Stimulated activated CD4-positive, alpha-beta T cell treated with anti-CD3 and anti-CD28 coated beads, Interleukin-1b, Interleukin-23, amount 100 ng/mL, for 48 hours (primary cell): ENCODE measurements at regions not wholly inside any gene's neighbourhood (a gene's known extent, or its start where the extent isn't known, plus 50 kb on each side); places are given as distances from the start of the nearest gene placed in this dataset.
"Not testable (repeated sequence)": the region's sequence is repeated elsewhere in the genome, so short reads cannot be mapped to it uniquely, and the experiment has no call there.

ENCODE experiments used
- DNase-seq: peaks from one replicate; pipeline ENCODE4 v3.0.0-alpha.2; 2020

DNA sequence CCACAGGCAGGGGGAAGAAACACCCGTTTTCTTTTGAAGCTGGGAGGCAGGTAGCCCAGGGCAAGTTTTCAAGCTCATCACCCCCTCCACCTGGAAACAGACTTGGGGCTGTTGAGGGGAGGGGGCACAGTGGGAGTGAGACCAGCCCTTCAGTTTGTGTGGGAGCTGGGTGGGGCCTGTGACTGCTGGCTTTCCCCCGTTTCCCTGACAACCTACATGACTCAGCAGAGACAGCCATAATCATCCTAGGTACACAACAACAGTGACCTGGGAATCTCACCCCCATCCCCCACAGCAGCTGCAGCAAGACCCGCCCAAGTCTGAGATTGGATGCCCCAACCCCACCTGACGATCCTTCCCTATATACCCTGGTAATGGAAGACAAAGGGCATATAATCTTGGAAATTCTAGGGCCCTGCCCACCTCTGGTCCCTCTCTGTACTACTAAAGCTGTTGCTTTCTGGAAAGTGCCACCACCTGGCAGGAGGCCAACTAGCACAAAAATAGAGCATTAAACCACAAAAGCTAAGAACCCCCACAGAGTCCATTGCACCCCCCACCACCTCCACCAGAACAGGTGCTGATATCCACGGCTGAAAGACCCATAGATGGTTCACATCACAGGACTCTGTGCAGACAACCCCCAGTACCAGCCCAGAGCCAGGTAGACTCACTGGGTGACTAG lies 422.2 kb upstream of the SGO1 start:
- DNase-seq: no peak

DNA sequence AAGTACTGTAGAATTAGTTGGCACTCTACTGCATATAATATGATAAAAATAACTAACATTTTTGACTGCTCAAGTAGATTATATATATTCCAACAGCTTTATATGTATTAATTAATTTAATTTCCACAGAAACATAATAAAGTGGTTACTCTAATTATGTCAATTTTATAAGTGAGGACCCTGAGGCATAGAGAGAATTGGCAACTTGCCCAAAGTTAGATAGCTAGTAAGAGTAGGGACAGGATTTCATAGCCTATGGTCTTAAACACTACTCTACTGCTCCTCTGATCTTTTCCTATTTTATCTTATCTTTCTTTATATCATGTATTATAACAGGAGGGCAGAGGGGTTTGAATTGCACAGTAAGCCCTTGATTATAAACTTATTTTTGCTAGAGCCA lies 418.7 kb upstream of the SGO1 start:
- no peak for DNase-seq

DNA sequence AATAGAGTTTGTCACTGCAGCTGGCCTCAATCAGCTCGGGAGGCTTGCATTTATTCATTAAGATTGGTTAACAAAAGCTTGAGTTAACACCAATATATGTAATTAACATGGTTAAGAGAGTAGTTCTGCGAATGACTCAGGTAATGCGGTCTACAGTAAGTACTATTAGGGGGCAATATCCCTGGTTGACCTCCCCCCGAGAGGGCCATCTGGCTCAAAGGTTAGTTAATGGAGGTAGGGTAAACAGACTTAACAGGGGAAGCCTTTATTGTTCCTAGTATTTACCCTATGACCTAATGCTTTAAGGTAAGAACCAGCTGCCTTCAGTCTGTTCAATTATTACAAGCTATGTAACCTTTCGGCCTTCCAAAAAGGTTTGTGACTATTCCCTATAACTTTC lies 403.3 kb upstream of the SGO1 start:
- DNase-seq: no peak

DNA sequence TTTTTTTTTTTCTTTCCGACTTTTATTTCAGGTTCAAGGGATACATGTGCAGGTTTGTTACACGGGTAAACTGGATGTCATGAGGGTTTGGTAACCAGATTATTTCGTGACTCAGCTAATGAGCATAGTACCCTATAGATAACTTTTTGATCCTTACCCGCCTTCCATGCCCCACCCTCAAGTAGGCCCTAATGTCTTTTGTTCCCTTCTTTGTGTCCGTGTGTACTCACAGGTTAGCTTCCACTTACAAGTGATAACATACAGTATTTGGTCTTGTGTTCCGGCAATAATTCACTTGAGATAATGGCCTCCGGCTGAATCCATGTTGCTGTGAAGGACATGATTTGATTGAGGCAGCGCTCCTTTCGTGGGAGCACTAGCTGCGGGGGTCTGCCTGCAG lies 402.8 kb upstream of the SGO1 start:
- no peak for DNase-seq

DNA sequence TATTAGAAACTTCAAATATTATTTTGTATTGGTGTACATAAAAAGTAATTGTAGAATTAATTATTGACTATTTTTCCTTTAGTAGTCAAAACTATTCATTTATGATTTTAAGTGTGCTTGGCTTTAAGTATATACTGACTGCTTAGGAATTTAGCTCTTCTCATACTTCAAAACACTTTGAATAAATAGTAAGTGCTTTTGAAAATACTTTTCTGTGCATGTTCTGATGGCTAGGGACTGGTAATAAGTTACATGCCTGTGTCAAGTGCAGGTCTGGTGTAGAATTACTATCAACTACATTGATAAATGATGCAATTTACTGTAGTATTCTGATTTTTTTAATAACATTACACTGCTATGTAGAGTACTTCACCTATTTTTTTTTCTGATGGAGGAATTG lies 397.6 kb upstream of the SGO1 start:
- no peak for DNase-seq

DNA sequence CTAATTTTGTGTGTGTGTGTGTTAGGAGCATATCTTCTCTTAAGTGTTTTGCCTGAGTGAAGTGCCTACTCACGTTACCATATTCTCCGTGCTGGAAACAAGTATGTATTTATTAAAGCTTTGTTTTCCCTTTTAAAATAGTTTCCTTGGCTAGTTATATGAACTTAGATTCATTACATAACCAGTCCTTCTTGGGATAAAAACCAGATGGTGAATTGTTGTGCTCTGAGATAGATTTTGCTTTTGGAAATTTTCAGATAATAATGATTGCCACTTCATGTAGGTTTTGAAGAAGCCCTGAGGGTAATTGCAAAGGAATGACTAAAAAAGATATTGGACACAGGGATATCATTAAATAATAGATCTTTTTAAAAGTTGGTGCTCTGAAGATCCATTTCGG lies 390.2 kb upstream of the SGO1 start:
- no peak for DNase-seq

DNA sequence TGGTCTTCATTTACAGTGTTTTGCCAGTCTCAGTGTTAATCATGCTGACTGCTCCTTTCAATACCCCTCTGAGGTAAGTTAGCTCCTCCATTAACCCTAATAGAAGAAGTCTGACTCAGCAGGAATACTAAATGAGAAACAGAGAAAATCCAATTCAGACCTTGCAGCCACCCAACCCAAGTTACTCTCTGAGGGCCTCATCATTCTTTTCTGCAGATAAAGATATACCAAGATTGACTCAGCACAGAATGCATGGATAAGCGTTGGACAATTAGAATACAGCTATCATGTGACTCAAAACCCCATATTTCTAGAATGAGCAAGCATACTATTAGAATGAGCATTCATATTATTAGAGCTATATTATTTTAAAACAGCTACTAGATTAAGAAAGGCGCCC lies 389.1 kb upstream of the SGO1 start:
- DNase-seq: no peak

DNA sequence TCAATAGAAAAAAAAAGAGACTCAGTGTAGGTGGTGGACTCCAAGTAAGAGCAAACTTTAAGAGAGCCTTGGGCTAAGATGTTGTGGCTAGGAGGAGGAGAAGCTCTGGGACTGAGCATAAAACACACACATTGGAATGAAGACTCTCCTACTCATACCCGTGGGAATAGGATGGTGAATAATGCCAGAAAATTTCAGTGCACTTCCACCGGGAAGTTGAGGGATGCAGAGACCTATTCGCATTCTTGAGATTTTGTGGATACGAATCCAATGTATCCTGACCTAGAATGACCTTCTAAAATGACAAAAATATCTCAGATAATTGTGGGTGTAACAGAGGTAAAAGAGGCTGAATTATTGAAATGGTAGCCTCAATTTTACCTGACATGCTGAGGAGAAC lies 388.7 kb upstream of the SGO1 start:
- no peak for DNase-seq

DNA sequence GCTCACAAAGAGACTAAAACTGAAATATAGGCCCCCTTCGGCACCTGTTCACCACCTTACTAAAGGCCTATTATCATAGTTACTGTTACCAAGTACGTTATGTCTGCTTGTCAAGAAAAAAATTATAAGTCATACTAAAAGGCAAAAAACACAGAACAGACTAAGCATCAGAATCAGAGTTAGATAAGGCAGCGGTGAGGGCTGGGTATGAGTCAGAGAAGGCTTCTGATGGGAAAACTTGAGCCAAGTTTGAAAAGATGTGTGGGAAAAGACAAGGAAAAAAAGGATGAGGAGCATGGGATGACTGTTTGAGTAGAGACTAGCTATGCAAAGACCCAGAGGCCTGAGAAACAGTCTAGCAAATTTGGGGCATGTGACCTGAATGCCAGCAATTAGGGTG lies 387.2 kb upstream of the SGO1 start:
- DNase-seq: no peak

DNA sequence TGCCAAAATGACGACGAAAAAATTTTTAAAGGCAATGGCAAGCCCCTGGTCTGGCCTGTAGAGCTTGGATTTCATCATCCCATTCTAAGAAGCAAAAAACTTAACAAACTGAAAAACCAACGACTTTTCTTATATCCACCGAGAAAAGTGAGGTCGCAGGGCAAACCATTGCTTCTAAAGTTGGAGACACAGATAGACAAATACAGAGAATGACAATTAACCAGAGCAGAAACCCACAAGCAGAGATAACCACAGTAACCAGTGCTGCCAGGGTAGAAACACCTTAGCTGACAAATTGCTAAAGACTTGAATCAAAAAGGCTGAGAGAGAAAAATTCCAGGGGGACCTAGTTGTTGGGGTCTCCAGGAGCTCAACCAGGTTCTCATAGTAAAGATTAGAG lies 386.5 kb upstream of the SGO1 start:
- DNase-seq: no peak

DNA sequence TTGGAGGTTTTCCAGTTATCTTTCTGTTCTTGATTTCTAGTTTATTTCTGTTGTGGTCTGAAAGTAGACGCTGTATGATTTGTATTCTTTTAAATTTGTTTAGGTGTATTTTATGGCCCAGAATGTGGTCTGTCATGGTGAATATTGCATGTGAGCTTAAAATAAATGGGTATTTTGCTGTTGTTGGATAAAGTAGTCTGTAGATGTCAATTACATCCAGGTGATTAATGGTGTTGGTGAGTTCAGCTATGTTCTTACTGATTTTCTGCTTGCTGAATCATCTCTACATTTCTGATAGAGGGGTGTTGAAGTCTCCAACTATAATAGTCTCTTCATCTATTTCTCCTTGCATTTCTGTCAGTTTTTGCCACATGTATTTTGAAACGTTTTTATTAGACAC lies 383.3 kb upstream of the SGO1 start:
- no peak for DNase-seq

DNA sequence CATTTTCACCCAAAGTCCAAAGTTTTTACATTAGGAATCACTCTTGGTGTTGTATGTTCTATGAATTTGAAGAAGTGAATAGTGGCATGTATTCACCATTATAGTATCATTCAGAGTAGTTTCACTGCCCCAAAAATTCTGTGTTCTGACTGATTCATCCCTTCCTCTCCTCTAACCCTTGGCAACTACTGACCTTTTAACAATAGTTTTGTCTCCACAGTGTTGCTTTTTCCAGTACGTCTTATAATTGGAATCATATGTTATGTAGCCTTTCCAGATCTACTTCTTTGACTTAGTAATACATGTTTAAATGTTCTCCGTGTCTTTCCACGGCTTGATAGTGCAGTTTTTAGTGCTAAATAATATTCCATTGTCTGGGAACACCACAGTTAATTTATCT lies 379.0 kb upstream of the SGO1 start:
- DNase-seq: no peak

DNA sequence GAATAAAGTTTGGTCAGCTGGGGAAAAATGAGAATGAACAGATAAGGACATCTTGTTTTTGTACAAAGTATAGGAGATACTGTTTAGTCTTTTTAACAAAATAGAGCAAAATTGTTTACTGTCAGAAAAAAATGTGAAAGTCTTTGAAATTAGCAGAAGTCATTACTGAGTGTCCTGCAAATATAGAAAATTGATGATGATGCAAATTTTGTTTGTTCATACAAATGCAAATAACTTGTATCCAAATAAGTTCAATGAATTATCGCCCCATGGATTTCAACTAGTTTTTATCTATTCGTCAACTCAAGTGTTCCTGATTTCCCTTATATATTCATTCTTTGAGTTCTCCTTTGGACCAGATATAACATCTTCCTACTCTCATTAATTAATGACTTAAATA lies 378.0 kb upstream of the SGO1 start:
- no peak for DNase-seq

DNA sequence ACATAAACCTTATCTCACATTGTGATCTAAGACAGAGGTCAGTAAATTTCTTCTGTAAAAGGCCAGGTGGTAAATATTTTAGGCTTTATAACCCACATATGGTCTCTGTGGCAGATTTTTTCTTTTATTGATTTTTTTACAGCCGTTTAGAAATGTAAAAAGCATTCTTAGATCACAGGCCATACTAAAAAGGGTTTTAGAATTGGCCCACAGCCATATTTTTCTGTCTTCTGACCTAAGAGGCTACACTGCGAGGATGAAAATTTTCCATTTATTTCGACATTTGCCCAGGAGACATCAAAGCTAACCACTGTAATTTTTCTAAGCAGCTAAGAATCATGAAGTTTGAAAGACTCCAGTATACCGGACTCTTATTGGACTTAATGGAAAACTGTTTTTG lies 377.2 kb upstream of the SGO1 start:
- no peak for DNase-seq

DNA sequence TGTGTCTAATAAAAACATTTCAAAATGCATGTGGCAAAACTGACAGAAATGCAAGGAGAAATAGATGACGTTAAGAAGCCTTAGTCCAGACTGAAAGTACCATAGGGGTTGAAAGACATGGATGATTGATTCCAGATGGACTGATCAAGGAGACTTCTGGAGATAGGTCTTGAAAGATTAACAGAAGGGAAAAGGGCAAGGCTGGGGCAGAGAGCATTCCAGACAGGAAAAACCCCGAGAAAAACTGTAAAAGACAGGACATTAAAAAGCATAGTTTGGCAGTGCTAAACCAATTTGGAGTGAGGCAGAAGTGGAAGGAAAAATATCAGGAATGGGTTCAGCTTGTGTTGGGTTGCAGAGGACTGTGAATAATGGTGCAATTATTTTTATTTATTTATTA lies 375.2 kb upstream of the SGO1 start:
- DNase-seq: no peak

DNA sequence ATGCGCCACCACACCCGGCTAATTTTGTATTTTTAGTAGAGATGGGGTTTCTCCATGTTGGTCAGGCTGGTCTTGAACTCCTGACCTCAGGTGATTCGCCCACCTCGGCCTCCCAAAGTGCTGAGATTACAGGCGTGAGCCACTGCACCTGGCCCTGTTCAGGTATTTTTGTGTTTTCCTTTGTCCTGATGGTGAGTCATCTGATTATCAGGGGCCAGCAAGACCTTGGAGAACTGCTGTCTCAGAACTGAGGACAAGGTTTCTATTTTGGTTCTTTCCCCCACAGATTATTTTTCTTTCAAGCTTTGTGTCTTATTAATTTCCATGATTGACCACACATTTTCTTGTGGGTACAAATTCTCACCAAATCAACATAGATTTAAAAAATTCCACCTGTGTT lies 374.4 kb upstream of the SGO1 start:
- DNase-seq: not testable (repeated sequence)

DNA sequence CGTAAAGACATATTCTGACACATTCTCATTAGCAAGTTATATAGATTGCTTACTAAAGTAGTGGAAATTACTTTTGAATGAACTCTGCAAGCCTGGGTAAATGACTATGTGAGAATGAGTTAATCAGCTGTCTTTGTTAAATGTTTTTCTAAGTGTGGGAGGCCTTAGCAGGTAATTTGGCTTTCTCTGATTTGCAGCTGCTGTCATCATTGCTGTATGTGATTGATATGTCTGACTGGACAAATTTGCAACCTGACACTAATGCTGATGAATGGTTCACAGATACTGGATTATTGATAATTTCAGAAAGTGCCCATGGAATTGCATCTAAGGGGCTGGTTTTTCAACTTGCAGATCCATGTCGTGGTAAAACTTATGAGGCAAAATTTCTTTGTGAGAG lies 372.2 kb upstream of the SGO1 start:
- no peak for DNase-seq

DNA sequence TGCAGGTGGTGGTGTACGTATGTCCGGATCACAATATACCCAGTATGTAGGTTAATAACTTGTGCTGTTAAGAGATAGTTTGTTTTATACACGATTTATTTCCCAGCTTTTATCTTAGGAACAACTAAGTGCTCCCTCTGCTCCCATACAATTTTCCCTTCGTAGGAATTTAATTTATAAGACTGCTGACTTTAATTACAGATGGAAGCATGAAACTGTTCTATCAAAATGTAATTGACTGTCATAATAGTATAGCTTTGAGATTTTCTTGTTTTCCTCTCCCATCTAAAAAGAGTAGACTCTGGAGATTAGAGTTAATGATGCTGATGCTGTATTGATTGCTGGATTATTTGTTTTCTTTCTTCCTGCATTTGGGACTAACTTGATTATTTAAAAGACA lies 370.7 kb upstream of the SGO1 start:
- DNase-seq: no peak

DNA sequence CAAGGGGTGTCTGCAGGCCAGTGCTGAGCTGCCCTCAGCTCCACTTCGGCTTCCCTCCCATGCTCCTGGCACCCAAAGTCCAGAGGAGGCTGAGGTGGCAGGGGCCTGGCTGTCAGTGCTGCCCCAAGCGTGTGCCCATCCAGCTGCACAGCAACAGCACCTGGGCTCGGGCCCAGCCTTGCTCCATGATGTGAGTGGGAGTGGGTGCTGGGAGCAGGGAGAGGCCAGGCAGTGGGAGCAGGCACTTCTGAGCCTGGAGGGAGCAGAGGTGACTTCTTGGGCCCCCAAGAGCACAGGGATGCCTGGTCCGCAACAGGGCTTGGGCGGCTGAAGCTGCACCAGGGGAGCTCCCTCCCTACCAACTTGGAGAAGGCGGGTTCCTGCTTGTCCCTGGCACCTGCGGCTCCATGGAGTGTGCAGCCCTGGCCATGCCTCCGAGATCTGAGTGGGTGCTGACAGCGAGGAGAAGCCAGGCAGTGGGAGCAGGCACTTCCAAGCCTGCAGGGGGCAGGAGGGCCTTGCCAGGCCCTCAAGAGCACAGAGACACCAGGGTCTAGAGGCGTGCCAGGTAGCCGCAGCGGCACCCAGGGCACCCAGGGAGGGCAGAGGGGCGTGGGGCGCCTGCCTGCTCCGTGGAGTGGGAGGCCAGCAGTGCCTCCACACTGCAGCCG lies 366.7 kb upstream of the SGO1 start:
- no peak for DNase-seq

DNA sequence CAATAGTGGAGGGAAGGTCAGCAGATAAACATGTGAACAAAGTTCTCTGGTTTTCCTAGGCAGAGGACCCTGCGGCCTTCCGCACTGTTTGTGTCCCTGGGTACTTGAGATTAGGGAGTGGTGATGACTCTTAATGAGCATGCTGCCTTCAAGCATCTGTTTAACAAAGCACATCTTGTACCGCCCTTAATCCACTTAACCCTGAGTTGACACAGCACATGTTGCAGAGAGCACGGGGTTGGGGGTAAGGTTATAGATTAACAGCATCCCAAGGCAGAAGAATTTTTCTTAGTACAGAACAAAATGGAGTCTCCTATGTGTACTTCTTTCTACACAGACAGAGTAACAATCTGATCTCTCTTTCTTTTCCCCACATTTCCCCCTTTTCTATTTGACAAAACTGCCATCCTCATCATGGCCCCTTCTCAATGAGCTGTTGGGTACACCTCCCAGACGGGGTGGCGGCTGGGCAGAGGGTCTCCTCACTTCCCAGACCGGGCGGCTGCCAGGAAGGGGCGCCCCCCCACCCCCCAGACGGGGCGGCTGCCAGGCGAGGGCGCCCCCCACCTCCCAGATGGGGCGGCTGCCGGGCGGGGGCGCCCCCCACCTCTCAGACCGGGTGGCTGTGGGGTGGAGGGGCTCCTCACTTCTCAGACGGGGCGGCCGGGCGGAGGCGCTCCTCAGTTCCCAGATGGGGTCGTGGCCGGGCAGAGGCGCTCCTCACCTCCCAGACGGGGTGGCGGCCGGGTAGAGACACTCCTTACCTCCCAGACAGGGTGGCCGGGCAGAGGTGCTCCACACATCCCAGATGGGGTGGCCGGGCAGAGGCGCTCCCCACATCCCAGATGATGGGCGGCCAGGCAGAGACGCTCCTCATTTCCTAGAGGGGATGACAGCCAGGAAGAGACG lies 361.6 kb upstream of the SGO1 start:
- DNase-seq: not testable (repeated sequence)

DNA sequence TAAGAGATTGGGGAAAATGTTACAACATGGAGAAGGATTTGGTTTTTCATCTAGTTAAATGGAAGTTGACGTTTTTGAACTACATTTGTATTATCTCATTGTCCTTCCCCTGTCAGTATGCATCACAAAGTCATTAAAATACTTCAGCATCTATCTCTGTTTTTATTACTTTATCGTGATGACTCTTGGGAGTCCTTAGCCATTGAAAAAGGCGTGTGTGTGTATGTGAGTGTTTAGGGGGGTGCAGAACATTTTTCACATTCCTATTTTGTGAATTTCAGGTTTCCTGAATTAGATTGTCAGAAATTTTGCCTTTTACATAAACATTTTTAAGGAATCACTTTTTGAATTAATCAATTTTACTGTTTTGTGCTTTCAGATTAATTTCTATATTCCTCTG lies 360.6 kb upstream of the SGO1 start:
- DNase-seq: no peak

DNA sequence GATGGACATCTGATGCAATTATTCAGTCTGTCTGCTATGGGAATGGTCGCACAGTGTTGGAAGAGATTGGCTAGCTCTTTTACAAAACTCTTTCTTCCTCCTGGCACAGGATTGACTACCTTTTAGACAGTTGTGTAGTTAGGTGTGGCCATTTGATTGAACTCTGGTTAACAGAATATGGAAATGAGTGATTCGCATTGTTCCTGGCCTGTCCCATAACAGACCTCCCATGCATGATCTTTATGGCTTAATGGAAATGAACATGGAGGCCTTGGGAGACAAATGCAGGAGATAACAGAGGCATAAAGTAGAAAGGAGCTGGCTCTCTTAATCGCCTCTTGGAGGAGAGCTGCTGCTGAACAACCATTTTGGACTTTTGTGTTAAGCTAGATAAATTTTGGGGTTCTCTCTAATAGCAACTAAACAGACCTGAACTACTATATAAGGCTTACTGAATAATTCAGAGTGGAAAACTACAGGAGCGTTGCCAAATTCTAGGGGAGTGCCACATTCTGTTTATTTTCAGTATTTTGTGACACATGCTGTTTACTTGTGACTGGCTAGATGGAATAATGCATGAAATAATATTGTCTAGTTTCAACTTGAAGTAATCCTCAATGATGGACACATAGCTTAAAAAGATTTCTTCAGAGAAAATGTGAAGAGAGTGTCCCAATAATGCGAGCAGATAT lies 357.7 kb upstream of the SGO1 start:
- no peak for DNase-seq

DNA sequence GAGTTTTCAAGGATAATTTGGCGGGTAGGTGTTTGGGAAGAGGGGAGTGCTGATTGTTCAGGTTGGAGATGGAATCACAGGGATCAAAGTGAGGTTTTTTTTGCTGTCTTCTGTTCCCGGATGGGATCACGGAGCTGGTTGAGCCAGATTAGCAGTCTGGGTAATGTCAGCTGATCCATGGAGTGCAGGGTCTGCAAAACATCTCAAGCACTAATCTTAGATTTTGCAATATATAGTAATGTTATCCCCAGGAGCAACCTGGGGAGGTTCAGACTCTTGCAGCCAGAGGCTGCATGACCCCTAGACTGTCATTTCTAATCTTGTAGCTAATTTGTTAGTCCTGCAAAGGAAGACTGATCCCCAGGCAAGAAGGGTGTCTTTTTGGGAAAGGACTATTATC lies 354.1 kb upstream of the SGO1 start:
- no peak for DNase-seq

DNA sequence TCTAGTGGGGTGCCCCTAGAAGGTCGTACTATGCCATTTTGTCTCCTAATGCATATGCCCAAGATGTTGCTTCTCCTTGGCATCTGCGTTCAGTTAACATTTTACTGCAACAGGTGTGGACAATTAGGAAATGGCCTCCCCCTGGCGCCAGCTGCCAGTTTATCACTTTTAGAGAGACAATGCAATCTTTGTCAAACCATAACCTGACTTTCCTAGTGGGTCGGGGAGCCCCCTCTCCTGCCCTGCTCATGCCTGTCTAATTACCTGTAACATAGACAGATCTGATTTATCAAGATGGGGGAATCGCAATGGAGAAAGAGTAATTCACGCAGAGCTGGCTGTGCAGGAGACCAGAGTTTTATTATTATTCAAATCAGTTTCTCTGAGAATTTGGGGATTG lies 353.7 kb upstream of the SGO1 start:
- no peak for DNase-seq
